Keratinocyte (primary cell): ENCODE measurements at regions not wholly inside any gene's neighbourhood (a gene's known extent, or its start where the extent isn't known, plus 50 kb on each side); places are given as distances from the start of the nearest gene placed in this dataset.

ENCODE experiments used
- DNase-seq: peaks from one replicate; pipeline ENCODE4 v3.0.0-alpha.2; 2011; ENCODE audit warnings: low read depth, missing footprints, low spot score
- FAIRE-seq: peaks from 2 replicates; lab custom pipeline; 2011; peaks lifted over from hg19 to GRCh38; lab: Jason Lieb, UNC
- H2AFZ ChIP-seq: 2 replicates; pipeline ENCODE4 v1.6.0; 2012; ENCODE audit warnings: low read length, control low read depth, inconsistent platforms; ENCODE audit not compliant: control insufficient read depth
- H3K27ac ChIP-seq: 2 replicates; pipeline ENCODE4 v1.5.1; 2011; ENCODE audit warnings: low read length; ENCODE audit not compliant: control insufficient read depth, insufficient read depth
- H3K27me3 ChIP-seq: 3 replicates; pipeline ENCODE4 v1.6.0; 2011; ENCODE audit warnings: low read length; ENCODE audit not compliant: control insufficient read depth, insufficient read depth; ENCODE audit errors: extremely low read depth
- H3K36me3 ChIP-seq, 2 experiments: 2 replicates in 1 of 2; 3 replicates in 1 of 2; pipeline ENCODE4 v1.5.1; 2011; ENCODE audit warnings: low read length in 2 of 2, mild to moderate bottlenecking in 1 of 2; ENCODE audit not compliant: control insufficient read depth in 2 of 2, insufficient read depth in 2 of 2; ENCODE audit errors: extremely low read depth in 1 of 2
- H3K4me1 ChIP-seq: 3 replicates; pipeline ENCODE4 v1.5.1; 2011; ENCODE audit warnings: low read length; ENCODE audit not compliant: control insufficient read depth, insufficient read depth; ENCODE audit errors: extremely low read depth
- H3K4me2 ChIP-seq: 3 replicates; pipeline ENCODE4 v1.6.0; 2011; ENCODE audit warnings: low read depth, low read length; ENCODE audit not compliant: control insufficient read depth, insufficient read depth; ENCODE audit errors: extremely low read depth
- H3K4me3 ChIP-seq, 3 experiments: fragments of 200-600 bp in 1 of 3; sonication (generic) in 1 of 3; 2 replicates in 2 of 3; 3 replicates in 1 of 3; pipeline ENCODE4 v1.5.1; 2011 to 2016; ENCODE audit warnings: low read length in 3 of 3, mild to moderate bottlenecking in 3 of 3, control low read depth in 2 of 3, inconsistent platforms in 1 of 3, low read depth in 1 of 3, mixed read lengths in 1 of 3, mixed run types in 1 of 3, moderate library complexity in 1 of 3; ENCODE audit not compliant: control insufficient read depth in 2 of 3, insufficient read depth in 2 of 3; ENCODE audit errors: extremely low read depth in 1 of 3
- H3K79me2 ChIP-seq: 2 replicates; pipeline ENCODE4 v1.6.0; 2012; ENCODE audit warnings: low read length; ENCODE audit not compliant: control insufficient read depth, insufficient read depth
- H3K9ac ChIP-seq: 3 replicates; pipeline ENCODE4 v1.6.0; 2011; ENCODE audit warnings: low read length; ENCODE audit not compliant: control insufficient read depth, insufficient read depth; ENCODE audit errors: extremely low read depth
- H3K9me1 ChIP-seq: 3 replicates; pipeline ENCODE4 v1.6.0; 2011; ENCODE audit warnings: low read length; ENCODE audit not compliant: control insufficient read depth, insufficient read depth; ENCODE audit errors: extremely low read depth
- H3K9me3 ChIP-seq: 2 replicates; pipeline ENCODE4 v1.5.1; 2012; ENCODE audit warnings: low read depth, low read length; ENCODE audit not compliant: control insufficient read depth
- H4K20me1 ChIP-seq: 3 replicates; pipeline ENCODE4 v1.6.0; 2011; ENCODE audit warnings: low read length; ENCODE audit not compliant: control insufficient read depth, insufficient read depth; ENCODE audit errors: extremely low read depth
- EZH2 ChIP-seq: IDR thresholded peaks from one replicate; pipeline ENCODE4 v1.6.1; 2012; ENCODE audit warnings: inconsistent platforms, mild to moderate bottlenecking, low read length, moderate library complexity
- dilution Hi-C: fragments of 300-500 bp; cut with MboI; formaldehyde crosslinking; loops from one replicate; pipeline ENCODE4 v1.7.0; 2020; ENCODE audit warnings: low sequenced_read_pairs; ENCODE audit not compliant: extremely low pct_ligation_motif_present
- TF ChIP-seq, protein P1 (sequence below), 3 experiments: IDR thresholded peaks in 1 of 3; conservative IDR thresholded peaks in 1 of 3; optimal IDR thresholded peaks in 1 of 3; 2 replicates in 2 of 3; 3 replicates in 1 of 3; pipeline versions ENCODE3 to v1.5.1; 2011; ENCODE audit warnings: low read length in 3 of 3, mild to moderate bottlenecking in 3 of 3, moderate library complexity in 2 of 3, control low read depth in 1 of 3, inconsistent platforms in 1 of 3; ENCODE audit not compliant: insufficient read depth in 2 of 3; ENCODE audit errors: extremely low read depth in 1 of 3

DNA sequence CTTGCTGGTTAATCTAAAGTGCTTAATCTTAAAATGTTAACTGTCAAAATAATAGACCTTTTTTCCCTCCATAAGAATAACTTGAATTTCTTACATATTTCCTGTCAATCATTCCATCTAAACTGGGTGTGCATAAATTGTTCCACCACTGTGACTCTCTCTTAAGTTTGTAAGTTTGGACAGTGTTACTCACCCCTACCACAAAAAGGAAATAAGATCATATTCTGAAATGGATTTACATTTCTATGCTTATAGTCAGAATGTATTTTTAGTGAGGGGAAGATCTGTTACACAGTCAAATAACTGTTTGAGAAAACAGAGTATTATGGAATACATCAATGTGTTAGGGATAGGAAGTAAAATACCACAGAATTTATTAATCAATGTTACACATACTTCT is 109.6 kb upstream of the DPYD start:
- Histone ChIP-seq H3K27ac (no peak overlapping the region), H2AFZ (no peak overlapping the region), H3K4me3 (no peak overlapping the region), H3K79me2 (no peaks in the 10 kb centered on the region), H3K27me3 (no peaks in the 10 kb centered on the region), H3K9ac (no peak overlapping the region), H3K36me3 (no peaks in the 10 kb centered on the region), H3K4me1 (no peaks in the 10 kb centered on the region), H3K4me2 (no peak overlapping the region), H3K9me1 (no peaks in the 10 kb centered on the region), H4K20me1 (no peaks in the 10 kb centered on the region), H3K9me3 (no peaks in the 10 kb centered on the region)
- DNase-seq: no peak
- dilution Hi-C loops: no loop called here
- no peak for TF ChIP-seq EZH2
- TF ChIP-seq, protein P1, sequence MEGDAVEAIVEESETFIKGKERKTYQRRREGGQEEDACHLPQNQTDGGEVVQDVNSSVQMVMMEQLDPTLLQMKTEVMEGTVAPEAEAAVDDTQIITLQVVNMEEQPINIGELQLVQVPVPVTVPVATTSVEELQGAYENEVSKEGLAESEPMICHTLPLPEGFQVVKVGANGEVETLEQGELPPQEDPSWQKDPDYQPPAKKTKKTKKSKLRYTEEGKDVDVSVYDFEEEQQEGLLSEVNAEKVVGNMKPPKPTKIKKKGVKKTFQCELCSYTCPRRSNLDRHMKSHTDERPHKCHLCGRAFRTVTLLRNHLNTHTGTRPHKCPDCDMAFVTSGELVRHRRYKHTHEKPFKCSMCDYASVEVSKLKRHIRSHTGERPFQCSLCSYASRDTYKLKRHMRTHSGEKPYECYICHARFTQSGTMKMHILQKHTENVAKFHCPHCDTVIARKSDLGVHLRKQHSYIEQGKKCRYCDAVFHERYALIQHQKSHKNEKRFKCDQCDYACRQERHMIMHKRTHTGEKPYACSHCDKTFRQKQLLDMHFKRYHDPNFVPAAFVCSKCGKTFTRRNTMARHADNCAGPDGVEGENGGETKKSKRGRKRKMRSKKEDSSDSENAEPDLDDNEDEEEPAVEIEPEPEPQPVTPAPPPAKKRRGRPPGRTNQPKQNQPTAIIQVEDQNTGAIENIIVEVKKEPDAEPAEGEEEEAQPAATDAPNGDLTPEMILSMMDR (optimal IDR thresholded peaks at IDR 0.05 in 1 of 3, IDR thresholded peaks at IDR 0.05 in 1 of 3, conservative IDR thresholded peaks at IDR 0.05 in 1 of 3; ENCODE audit: extremely low read depth in 1 of 3, insufficient read depth in 2 of 3, low read length in 3 of 3): no peak
- FAIRE-seq: peak; percentile 34

DNA sequence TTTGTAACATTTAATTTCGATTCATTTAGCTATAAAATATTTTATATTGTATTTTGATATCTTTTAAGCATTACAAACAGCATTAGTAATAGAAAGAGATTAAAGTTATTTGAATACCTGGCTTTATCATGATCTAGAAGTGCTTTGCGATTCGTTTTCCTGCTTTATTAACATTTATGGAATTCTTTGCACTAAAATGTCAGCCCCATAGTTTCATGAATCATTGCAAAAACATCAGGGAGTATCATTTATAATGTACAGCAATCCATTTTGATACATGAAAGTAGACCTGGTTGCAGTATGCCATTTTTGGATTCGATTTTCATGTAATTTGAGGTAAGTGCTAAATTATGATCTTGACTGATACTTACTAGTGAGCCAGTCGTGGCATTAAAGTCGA is 108.0 kb upstream of the DPYD start:
- Histone ChIP-seq H3K36me3 (no peaks in the 10 kb centered on the region), H4K20me1 (no peaks in the 10 kb centered on the region), H3K27me3 (no peaks in the 10 kb centered on the region), H3K4me2 (no peak overlapping the region), H3K4me3 (no peak overlapping the region), H3K9me3 (no peaks in the 10 kb centered on the region), H3K9me1 (no peaks in the 10 kb centered on the region), H3K4me1 (no peaks in the 10 kb centered on the region), H3K79me2 (no peaks in the 10 kb centered on the region), H3K9ac (no peak overlapping the region), H3K27ac (no peak overlapping the region), H2AFZ (no peak overlapping the region)
- DNase-seq: no peak
- peak; percentile 62 for FAIRE-seq
- TF ChIP-seq, protein P1 (optimal IDR thresholded peaks at IDR 0.05 in 1 of 3, IDR thresholded peaks at IDR 0.05 in 1 of 3, conservative IDR thresholded peaks at IDR 0.05 in 1 of 3; ENCODE audit: extremely low read depth in 1 of 3, insufficient read depth in 2 of 3, low read length in 3 of 3): no peak
- no peak for TF ChIP-seq EZH2
- dilution Hi-C loops: no loop called here
